Natural killer cell (primary cell): ENCODE measurements at regions not wholly inside any gene's neighbourhood (a gene's known extent, or its start where the extent isn't known, plus 50 kb on each side); places are given as distances from the start of the nearest gene placed in this dataset.

Experiments
- ATAC-seq, 3 donors: fragments of 150-1000 bp in 2 of 3; fragments of 200-7000 bp in 1 of 3; cut with Tn5 transposase; 1 replicate in 1 of 3; 2 replicates in 2 of 3; pipeline ENCODE4 v1.10.0; 2021; ENCODE audit warnings: mild to moderate bottlenecking in 2 of 3, moderate library complexity in 2 of 3
- DNase-seq, 2 donors: peaks; one replicate each; pipeline versions ENCODE4 v3.0.0 to v3.0.0-alpha.2; 2013 to 2021; ENCODE audit warnings: mixed read lengths in 1 of 2
- H3K27ac ChIP-seq: one replicate; pipeline ENCODE4 v1.5.1; 2013; ENCODE audit warnings: mild to moderate bottlenecking, low read length
- H3K27me3 ChIP-seq: one replicate; pipeline ENCODE4 v1.6.1; 2013; ENCODE audit warnings: low read length; ENCODE audit not compliant: control insufficient read depth, insufficient read depth
- H3K36me3 ChIP-seq: one replicate; pipeline ENCODE4 v1.6.1; 2013; ENCODE audit warnings: low read length; ENCODE audit not compliant: control insufficient read depth, insufficient read depth
- H3K4me1 ChIP-seq: one replicate; pipeline ENCODE4 v1.6.1; 2013; ENCODE audit warnings: low read length; ENCODE audit not compliant: control insufficient read depth, insufficient read depth
- H3K4me3 ChIP-seq: one replicate; pipeline ENCODE4 v1.5.1; 2013; ENCODE audit warnings: low read length
- H3K9me3 ChIP-seq: one replicate; pipeline ENCODE4 v1.6.1; 2013; ENCODE audit warnings: low read length; ENCODE audit not compliant: control insufficient read depth, insufficient read depth
- H3K27ac Mint-ChIP-seq, 2 donors: one replicate each; pipeline ENCODE4 v1.8.0; 2022; ENCODE audit warnings: mild to moderate bottlenecking in 2 of 2, mixed read lengths in 2 of 2, moderate library complexity in 1 of 2
- H3K27me3 Mint-ChIP-seq, 2 donors: one replicate each; pipeline ENCODE4 v1.8.0; 2022; ENCODE audit warnings: low read depth in 2 of 2, mixed read lengths in 2 of 2
- H3K36me3 Mint-ChIP-seq: one replicate; pipeline ENCODE4 v1.8.0; 2022; ENCODE audit warnings: mixed read lengths
- H3K4me1 Mint-ChIP-seq, 2 donors: one replicate each; pipeline ENCODE4 v1.8.0; 2022; ENCODE audit warnings: mixed read lengths in 2 of 2
- H3K4me3 Mint-ChIP-seq: one replicate; pipeline ENCODE4 v1.8.0; 2022; ENCODE audit warnings: mild to moderate bottlenecking, moderate library complexity, mixed read lengths
- H3K9me3 Mint-ChIP-seq, 2 donors: one replicate each; pipeline ENCODE4 v1.8.0; 2022; ENCODE audit warnings: mixed read lengths in 2 of 2
- WGBS: methylation state at CpG from one replicate; pipeline ENCODE4 v1.1.7; 2013; ENCODE audit warnings: missing lambda C conversion rate; ENCODE audit not compliant: insufficient coverage; 5-methylcytosine and 5-hydroxymethylcytosine counted together
- intact Hi-C: fragments of 100-400 bp; cut with micrococcal nuclease; formaldehyde crosslinking; loops from one replicate; pipeline ENCODE4 v1.14.2; 2022
- TF ChIP-seq, protein P1 (sequence below): fragments of 200-600 bp; IDR thresholded peaks from one replicate; pipeline ENCODE4 v1.8.0; 2022; ENCODE audit warnings: antibody characterized with exemption

DNA sequence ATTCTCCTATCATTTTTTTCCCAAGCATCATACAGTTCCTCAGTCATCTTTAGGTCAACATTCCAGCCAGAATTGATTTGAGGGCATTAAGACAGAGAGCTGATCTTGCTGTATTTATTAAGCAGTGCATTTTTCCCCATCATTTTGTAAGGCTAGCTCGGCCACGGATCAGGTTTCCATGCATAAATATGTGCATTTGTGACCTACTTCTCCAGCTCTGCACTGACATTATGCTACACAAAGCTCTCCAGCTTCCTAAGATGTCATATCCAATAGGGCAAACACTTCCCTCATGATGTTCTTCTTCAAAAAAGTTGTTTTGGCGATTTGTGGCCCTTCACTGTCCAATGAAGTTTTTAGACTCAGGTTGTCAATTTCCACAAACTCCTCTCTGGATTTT lies 202.6 kb downstream of the C7orf25 start:
- ATAC-seq: no peak
- 88% methylated on average over 3 of the region's 3 CpGs for WGBS
- Mint-ChIP-seq H3K4me3 (no peak overlapping the region), H3K36me3 (no peaks in the 10 kb centered on the region), H3K27ac (no peak overlapping the region), H3K27me3 (no peaks in the 10 kb centered on the region), H3K9me3 (no peaks in the 10 kb centered on the region), H3K4me1 (no peaks in the 10 kb centered on the region)
- Histone ChIP-seq H3K36me3 (no peaks in the 10 kb centered on the region), H3K9me3 (no peaks in the 10 kb centered on the region), H3K4me1 (no peaks in the 10 kb centered on the region), H3K4me3 (no peak overlapping the region), H3K27me3 (no peaks in the 10 kb centered on the region), H3K27ac (no peak overlapping the region)
- DNase-seq: no peak
- intact Hi-C loops: no loop called here
- TF ChIP-seq, protein P1, sequence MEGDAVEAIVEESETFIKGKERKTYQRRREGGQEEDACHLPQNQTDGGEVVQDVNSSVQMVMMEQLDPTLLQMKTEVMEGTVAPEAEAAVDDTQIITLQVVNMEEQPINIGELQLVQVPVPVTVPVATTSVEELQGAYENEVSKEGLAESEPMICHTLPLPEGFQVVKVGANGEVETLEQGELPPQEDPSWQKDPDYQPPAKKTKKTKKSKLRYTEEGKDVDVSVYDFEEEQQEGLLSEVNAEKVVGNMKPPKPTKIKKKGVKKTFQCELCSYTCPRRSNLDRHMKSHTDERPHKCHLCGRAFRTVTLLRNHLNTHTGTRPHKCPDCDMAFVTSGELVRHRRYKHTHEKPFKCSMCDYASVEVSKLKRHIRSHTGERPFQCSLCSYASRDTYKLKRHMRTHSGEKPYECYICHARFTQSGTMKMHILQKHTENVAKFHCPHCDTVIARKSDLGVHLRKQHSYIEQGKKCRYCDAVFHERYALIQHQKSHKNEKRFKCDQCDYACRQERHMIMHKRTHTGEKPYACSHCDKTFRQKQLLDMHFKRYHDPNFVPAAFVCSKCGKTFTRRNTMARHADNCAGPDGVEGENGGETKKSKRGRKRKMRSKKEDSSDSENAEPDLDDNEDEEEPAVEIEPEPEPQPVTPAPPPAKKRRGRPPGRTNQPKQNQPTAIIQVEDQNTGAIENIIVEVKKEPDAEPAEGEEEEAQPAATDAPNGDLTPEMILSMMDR: no peak

DNA sequence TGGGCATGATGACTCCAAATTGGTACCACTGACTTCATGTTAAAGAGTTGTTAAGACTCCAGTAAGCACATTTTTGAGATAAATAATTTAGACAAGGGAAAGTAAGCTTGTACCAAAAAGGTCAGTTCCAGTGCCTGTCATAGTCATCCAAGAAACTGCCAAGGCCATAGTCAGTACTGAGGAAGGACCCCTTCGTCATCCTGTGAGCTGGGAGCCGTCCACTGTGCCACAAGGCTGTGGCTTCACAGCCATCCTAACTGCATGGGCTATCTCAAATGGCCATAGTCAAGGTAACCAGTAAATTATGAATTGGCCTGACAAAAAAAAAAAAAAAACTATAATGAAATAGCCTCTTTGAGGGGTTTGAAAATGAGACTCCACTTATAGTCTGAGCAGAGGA lies 207.2 kb downstream of the C7orf25 start:
- Mint-ChIP-seq H3K4me1 (no peaks in the 10 kb centered on the region), H3K27me3 (no peaks in the 10 kb centered on the region), H3K4me3 (no peak overlapping the region), H3K27ac (no peak overlapping the region), H3K36me3 (no peaks in the 10 kb centered on the region), H3K9me3 (no peaks in the 10 kb centered on the region)
- DNase-seq (no peak), ATAC-seq (no peak)
- 71% methylated on average over 2 of the region's 2 CpGs for WGBS
- Histone ChIP-seq H3K4me1 (no peaks in the 10 kb centered on the region), H3K9me3 (no peaks in the 10 kb centered on the region), H3K27ac (no peak overlapping the region), H3K36me3 (no peaks in the 10 kb centered on the region), H3K27me3 (no peaks in the 10 kb centered on the region), H3K4me3 (no peak overlapping the region)
- intact Hi-C loops: no loop called here
- TF ChIP-seq, protein P1: no peak

DNA sequence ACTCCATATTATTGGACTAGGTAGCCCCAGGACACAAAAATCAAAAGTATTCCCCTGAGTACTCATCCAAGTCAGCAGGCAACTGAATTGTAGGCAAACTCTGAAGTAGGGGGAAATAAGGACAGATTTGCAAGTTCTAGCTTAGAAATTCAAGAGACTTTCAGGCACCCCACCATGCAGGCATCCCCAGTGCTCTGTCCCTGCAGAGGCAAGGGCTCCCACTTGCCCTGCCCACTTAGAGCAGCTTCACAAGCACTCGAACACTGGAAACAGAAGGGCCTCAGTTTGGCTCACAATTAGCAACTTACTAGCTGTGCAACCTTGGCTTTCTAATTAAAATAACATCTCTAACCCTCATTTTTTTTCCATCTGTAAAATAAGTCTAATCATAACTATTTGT lies 209.2 kb downstream of the C7orf25 start:
- TF ChIP-seq, protein P1: no peak
- DNase-seq (no peak), ATAC-seq (no peak)
- Histone ChIP-seq H3K27me3 (no peaks in the 10 kb centered on the region), H3K27ac (no peak overlapping the region), H3K4me1 (no peaks in the 10 kb centered on the region), H3K9me3 (no peaks in the 10 kb centered on the region), H3K36me3 (no peaks in the 10 kb centered on the region), H3K4me3 (no peak overlapping the region)
- H3K36me3 Mint-ChIP-seq: no peaks in the 10 kb centered on the region
- 87% methylated on average over 1 of the region's 1 CpG for WGBS
- no peak overlapping the region for H3K27ac Mint-ChIP-seq
- intact Hi-C loops: no loop called here
- H3K9me3 Mint-ChIP-seq: no peaks in the 10 kb centered on the region
- no peak overlapping the region for H3K4me3 Mint-ChIP-seq
- no peaks in the 10 kb centered on the region for H3K4me1 Mint-ChIP-seq
- H3K27me3 Mint-ChIP-seq: no peaks in the 10 kb centered on the region
